H9 (cell line): ENCODE measurements at regions not wholly inside any gene's neighbourhood (a gene's known extent, or its start where the extent isn't known, plus 50 kb on each side); places are given as distances from the start of the nearest gene placed in this dataset.

Source experiments
- DNase-seq: peaks from one replicate; pipeline ENCODE4 v3.0.0-alpha.2; 2017
- H2AFZ ChIP-seq: one replicate; pipeline ENCODE4 v1.6.1; 2013; ENCODE audit warnings: mild to moderate bottlenecking, low read length, control low read depth, moderate library complexity
- H2AK5ac ChIP-seq: 2 replicates; pipeline ENCODE4 v1.6.1; 2013; ENCODE audit warnings: low read length, control low read depth, mixed read lengths; ENCODE audit not compliant: insufficient read length
- H2BK120ac ChIP-seq: one replicate; pipeline ENCODE4 v1.6.1; 2013; ENCODE audit warnings: low read depth, mild to moderate bottlenecking, low read length, control low read depth, inconsistent platforms; ENCODE audit not compliant: poor library complexity, severe bottlenecking
- H2BK12ac ChIP-seq: 2 replicates; pipeline ENCODE4 v1.6.1; 2013; ENCODE audit warnings: low read length, control low read depth, mixed read lengths, low read depth; ENCODE audit not compliant: insufficient read length
- H2BK15ac ChIP-seq: 2 replicates; pipeline ENCODE4 v1.6.1; 2013; ENCODE audit warnings: low read depth, low read length, control low read depth
- H2BK20ac ChIP-seq: one replicate; pipeline ENCODE4 v1.6.1; 2013; ENCODE audit warnings: low read depth, mild to moderate bottlenecking, low read length, control low read depth, inconsistent platforms; ENCODE audit not compliant: poor library complexity, severe bottlenecking
- H2BK5ac ChIP-seq: 2 replicates; pipeline ENCODE4 v1.6.1; 2013; ENCODE audit warnings: low read length, control low read depth, mixed read lengths; ENCODE audit not compliant: insufficient read length
- H3K14ac ChIP-seq: 2 replicates; pipeline ENCODE4 v1.6.1; 2013; ENCODE audit warnings: low read length, control low read depth; ENCODE audit not compliant: insufficient read depth
- H3K18ac ChIP-seq: 2 replicates; pipeline ENCODE4 v1.6.1; 2013; ENCODE audit warnings: low read depth, mild to moderate bottlenecking, mixed read lengths, low read length, control low read depth; ENCODE audit not compliant: insufficient read length
- H3K23ac ChIP-seq: 2 replicates; pipeline ENCODE4 v1.6.1; 2013; ENCODE audit warnings: low read length, control low read depth, mixed read lengths, low read depth; ENCODE audit not compliant: insufficient read length
- H3K23me2 ChIP-seq: 2 replicates; pipeline ENCODE4 v1.6.1; 2013; ENCODE audit warnings: low read depth, mild to moderate bottlenecking, mixed read lengths, low read length, control low read depth; ENCODE audit not compliant: insufficient read length, poor library complexity, severe bottlenecking
- H3K27ac ChIP-seq: 2 replicates; pipeline ENCODE4 v1.5.1; 2013; ENCODE audit warnings: low read length, control low read depth, mixed read lengths, low read depth; ENCODE audit not compliant: insufficient read length
- H3K27me3 ChIP-seq: 2 replicates; pipeline ENCODE4 v1.6.1; 2013; ENCODE audit warnings: low read length, control low read depth, inconsistent platforms; ENCODE audit not compliant: insufficient read depth
- H3K4ac ChIP-seq: 2 replicates; pipeline ENCODE4 v1.6.1; 2013; ENCODE audit warnings: low read depth, mild to moderate bottlenecking, control low read depth, inconsistent platforms, low read length, moderate library complexity
- H3K4me1 ChIP-seq: 2 replicates; pipeline ENCODE4 v1.6.1; 2013; ENCODE audit warnings: low read length, control low read depth, inconsistent platforms; ENCODE audit not compliant: insufficient read depth
- H3K4me2 ChIP-seq: 2 replicates; pipeline ENCODE4 v1.6.1; 2013; ENCODE audit warnings: low read length, control low read depth, mixed read lengths; ENCODE audit not compliant: insufficient read length, insufficient read depth
- H3K56ac ChIP-seq: 2 replicates; pipeline ENCODE4 v1.6.1; 2013; ENCODE audit warnings: low read depth, mild to moderate bottlenecking, mixed read lengths, low read length, control low read depth; ENCODE audit not compliant: insufficient read length
- H3K79me1 ChIP-seq: 2 replicates; pipeline ENCODE4 v1.6.1; 2013; ENCODE audit warnings: low read depth, mild to moderate bottlenecking, moderate library complexity, low read length, control low read depth, inconsistent platforms; ENCODE audit not compliant: insufficient read depth, poor library complexity, severe bottlenecking
- H3K79me2 ChIP-seq: 2 replicates; pipeline ENCODE4 v1.6.1; 2013; ENCODE audit warnings: low read length, control low read depth, inconsistent platforms; ENCODE audit not compliant: insufficient read depth
- H3K9ac ChIP-seq: 2 replicates; pipeline ENCODE4 v1.6.1; 2013; ENCODE audit warnings: low read length, control low read depth, mixed read lengths; ENCODE audit not compliant: insufficient read length; ENCODE audit errors: extremely low read depth
- H3K9me3 ChIP-seq: one replicate; pipeline ENCODE4 v1.6.1; 2013; ENCODE audit warnings: low read depth, low read length, inconsistent platforms; ENCODE audit not compliant: control insufficient read depth
- H3T11ph ChIP-seq: one replicate; pipeline ENCODE4 v1.6.1; 2013; ENCODE audit warnings: mild to moderate bottlenecking, low read length, control low read depth, inconsistent platforms
- H4K20me1 ChIP-seq: one replicate; pipeline ENCODE4 v1.6.1; 2013; ENCODE audit not compliant: control insufficient read depth, insufficient read length, insufficient read depth
- H4K5ac ChIP-seq: 2 replicates; pipeline ENCODE4 v1.6.1; 2013; ENCODE audit warnings: low read depth, mild to moderate bottlenecking, mixed read lengths, low read length, control low read depth; ENCODE audit not compliant: insufficient read length
- H4K8ac ChIP-seq: replicated peaks from 2 replicates; pipeline ENCODE4 v1.6.1; 2013; ENCODE audit warnings: low read length, control low read depth, mixed read lengths, low read depth; ENCODE audit not compliant: insufficient read length
- H4K91ac ChIP-seq: 2 replicates; pipeline ENCODE4 v1.6.1; 2013; ENCODE audit warnings: low read depth, mild to moderate bottlenecking, moderate library complexity, mixed read lengths, low read length, control low read depth; ENCODE audit not compliant: insufficient read length
- H3K27ac Mint-ChIP-seq, 3 experiments: 2 replicates in 2 of 3; 3 replicates in 1 of 3; pipeline ENCODE4 v1.8.0; 2020 to 2021; ENCODE audit warnings: mixed read lengths in 3 of 3, mild to moderate bottlenecking in 1 of 3, moderate library complexity in 1 of 3
- H3K27me3 Mint-ChIP-seq: 2 replicates; pipeline ENCODE4 v1.8.0; 2021; ENCODE audit warnings: low read depth, mild to moderate bottlenecking, moderate library complexity, mixed read lengths
- H3K36me3 Mint-ChIP-seq, 3 experiments: 2 replicates in 2 of 3; 3 replicates in 1 of 3; pipeline ENCODE4 v1.8.0; 2020 to 2021; ENCODE audit warnings: low read depth in 3 of 3, mixed read lengths in 3 of 3; ENCODE audit not compliant: insufficient read depth in 1 of 3
- H3K4me1 Mint-ChIP-seq, 2 experiments: 2 replicates each; pipeline ENCODE4 v1.8.0; 2020; ENCODE audit warnings: mixed read lengths in 2 of 2
- H3K4me3 Mint-ChIP-seq, 2 experiments: 2 replicates in 1 of 2; 3 replicates in 1 of 2; pipeline ENCODE4 v1.8.0; 2020 to 2021; ENCODE audit warnings: mild to moderate bottlenecking in 2 of 2, mixed read lengths in 2 of 2, moderate library complexity in 1 of 2
- H3K9me3 Mint-ChIP-seq, 2 experiments: 2 replicates in 1 of 2; 3 replicates in 1 of 2; pipeline ENCODE4 v1.8.0; 2020; ENCODE audit warnings: mild to moderate bottlenecking in 2 of 2, mixed read lengths in 2 of 2, moderate library complexity in 1 of 2
- CTCF ChIP-seq: fragments of 200-600 bp; sonication (generic); conservative IDR thresholded peaks from 3 replicates; pipeline ENCODE4 v1.8.0; 2021; ENCODE audit warnings: antibody characterized with exemption, mild to moderate bottlenecking
- WGBS: extraction: QIAGEN DNeasy Blood & Tissue Kit; methylation state at CpG from one replicate; pipeline ENCODE4 v1.1.7; 2013; ENCODE audit warnings: missing lambda C conversion rate, low lambda C conversion rate, mixed read lengths; ENCODE audit not compliant: insufficient read length; ENCODE audit errors: extremely low coverage; 5-methylcytosine and 5-hydroxymethylcytosine counted together

- no peak overlapping the region for H2AK5ac ChIP-seq
These were observed 221.0 kb downstream of the EMX2 start for GRCh38 chr10:117763528-117763927.

More at GRCh38 chr10:117763528-117763927, 221.0 kb downstream of the EMX2 start:
- H4K91ac ChIP-seq = no peak overlapping the region
- no peak overlapping the region for H3K56ac ChIP-seq
- no peak for TF ChIP-seq CTCF
- H2BK12ac ChIP-seq = no peak overlapping the region
- H3K27me3 ChIP-seq = no peaks in the 10 kb centered on the region
- H3K23me2 ChIP-seq = no peaks in the 10 kb centered on the region
- no peaks in the 10 kb centered on the region for H3K9me3 ChIP-seq
- no peak overlapping the region for H2AFZ ChIP-seq
- H2BK120ac ChIP-seq = no peak overlapping the region
- H3K36me3 Mint-ChIP-seq = peaks cover 0 to 3% (median 0%) of the 10 kb centered on the region in 3 experiments; a peak in 1 of 7 replicates
- H3K27me3 Mint-ChIP-seq = peaks cover 8% of the 10 kb centered on the region
- no peak overlapping the region for H2BK20ac ChIP-seq
- H3K4me1 ChIP-seq = no peaks in the 10 kb centered on the region
- H3K4me3 Mint-ChIP-seq = no peak overlapping the region
- no peak overlapping the region for H3K14ac ChIP-seq
- H3K27ac ChIP-seq = no peak overlapping the region
- H3K4ac ChIP-seq = no peak overlapping the region
- H3K18ac ChIP-seq = no peak overlapping the region
- H2BK5ac ChIP-seq = no peak overlapping the region
- H2BK15ac ChIP-seq = no peak overlapping the region
- H3K4me1 Mint-ChIP-seq = peaks cover 6 to 9% of the 10 kb centered on the region in 2 experiments
- no peaks in the 10 kb centered on the region for H3K79me2 ChIP-seq
- no peak for DNase-seq
- peaks cover 0 to 4% of the 10 kb centered on the region in 2 experiments; a peak in 3 of 5 replicates for H3K9me3 Mint-ChIP-seq
- H4K20me1 ChIP-seq = no peaks in the 10 kb centered on the region
- H3T11ph ChIP-seq = no peak overlapping the region
- no peak overlapping the region for H3K4me2 ChIP-seq
- no peak overlapping the region for H3K23ac ChIP-seq
- H3K79me1 ChIP-seq = no peaks in the 10 kb centered on the region
- H4K5ac ChIP-seq = no peak overlapping the region
- H3K27ac Mint-ChIP-seq = no peak overlapping the region
- H3K9ac ChIP-seq = no peak overlapping the region
- H4K8ac ChIP-seq = no peak overlapping the region
- WGBS = no CpG with 5 or more reads among the region's 4 CpGs
